Fibroblast of villous mesenchyme (primary cell): ENCODE measurements at regions not wholly inside any gene's neighbourhood (a gene's known extent, or its start where the extent isn't known, plus 50 kb on each side); places are given as distances from the start of the nearest gene placed in this dataset.

Experiments
- DNase-seq: peaks from one replicate; pipeline ENCODE4 v3.0.0-alpha.2; 2010; ENCODE audit warnings: low read depth
- H3K4me3 ChIP-seq: 2 replicates; pipeline ENCODE4 v1.5.1; 2011; ENCODE audit warnings: low read depth, mild to moderate bottlenecking, low read length
- CTCF ChIP-seq: IDR thresholded peaks from 2 replicates; pipeline ENCODE4 v1.5.1; 2012; ENCODE audit warnings: low read depth, mild to moderate bottlenecking, low read length; ENCODE audit not compliant: insufficient read depth

GRCh38 chr17:79237448-79238053 lies 162.9 kb downstream of the ENGASE start:
- no peak for TF ChIP-seq CTCF
- no peak for DNase-seq
- H3K4me3 ChIP-seq, result no peak overlapping the region

GRCh38 chr17:79235808-79236207 lies 161.2 kb downstream of the ENGASE start:
- no peak for TF ChIP-seq CTCF
- no peak overlapping the region for H3K4me3 ChIP-seq
- no peak for DNase-seq

GRCh38 chr17:79233916-79234551 lies 159.4 kb downstream of the ENGASE start:
- no peak for TF ChIP-seq CTCF
- DNase-seq, result no peak
- H3K4me3 ChIP-seq, result no peak overlapping the region

GRCh38 chr17:79232957-79233356 lies 158.3 kb downstream of the ENGASE start:
- no peak for TF ChIP-seq CTCF
- no peak overlapping the region for H3K4me3 ChIP-seq
- no peak for DNase-seq

- no peak for DNase-seq
These were observed 157.2 kb downstream of the ENGASE start for GRCh38 chr17:79231766-79232287.

GRCh38 chr17:79230576-79230975 lies 156.0 kb downstream of the ENGASE start:
- no peak for DNase-seq
- no peak for TF ChIP-seq CTCF
- H3K4me3 ChIP-seq, result no peak overlapping the region

More at GRCh38 chr17:79231766-79232287, 157.2 kb downstream of the ENGASE start:
- H3K4me3 ChIP-seq, result no peak overlapping the region
- TF ChIP-seq CTCF, result no peak
